ENCODE measurements at regions not wholly inside any gene's neighbourhood (a gene's known extent, or its start where the extent isn't known, plus 50 kb on each side); places are given as distances from the start of the nearest gene placed in this dataset.
"Not testable (repeated sequence)": the region's sequence is repeated elsewhere in the genome, so short reads cannot be mapped to it uniquely, and the experiment has no call there.

DNA sequence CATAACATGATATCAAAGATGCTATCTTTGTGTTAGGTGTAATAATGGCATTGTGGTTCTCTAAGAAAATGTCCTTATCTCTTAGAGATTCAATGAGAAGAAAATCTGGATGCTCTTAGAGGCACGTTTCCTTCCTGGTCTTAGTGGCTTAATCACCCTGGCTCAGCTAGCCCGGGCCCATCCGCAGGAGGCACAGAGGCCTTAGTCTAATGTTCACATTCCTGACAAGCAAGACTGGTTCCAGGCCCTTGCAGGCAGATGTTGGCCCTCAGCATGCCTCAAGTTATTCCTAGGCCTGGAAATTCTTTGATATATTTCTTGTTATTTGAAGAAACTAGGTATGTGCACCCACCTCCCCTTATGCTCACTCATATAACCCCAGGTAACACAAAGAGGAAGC, 357.6 kb downstream of the SFMBT2 start:
- no peak for DNase-seq
- intact Hi-C loops (cut with DNase I; ENCODE audit: low total_unique reads) (no loop called here), in situ Hi-C loops (cut with MboI; ENCODE audit: low pct_ligation_motif_present in 1 of 4, low pct_unique_long_range_greater_than_20kb in 1 of 4, low sequenced_read_pairs in 3 of 4) (no loop called here)
- Histone ChIP-seq H3K4me1 (no peaks in the 10 kb centered on the region), H3K36me3 (no peaks in the 10 kb centered on the region), H3K27me3 (no peaks in the 10 kb centered on the region), H3K27ac (no peak overlapping the region), H3K4me3 (no peak overlapping the region), H3K9me3 (no peaks in the 10 kb centered on the region)
- 80 to 90% methylated on average over 1 to 3 of the region's 3 CpGs for WGBS, 2 donors (ENCODE audit: low coverage in 1 of 2)
- TF ChIP-seq EP300 (IDR thresholded peaks at IDR 0.05; ENCODE audit: low read depth) (no peak), POLR2AphosphoS5 (IDR thresholded peaks at IDR 0.05) (no peak), POLR2A (IDR thresholded peaks at IDR 0.05) (no peak)
- TF ChIP-seq, protein P1, sequence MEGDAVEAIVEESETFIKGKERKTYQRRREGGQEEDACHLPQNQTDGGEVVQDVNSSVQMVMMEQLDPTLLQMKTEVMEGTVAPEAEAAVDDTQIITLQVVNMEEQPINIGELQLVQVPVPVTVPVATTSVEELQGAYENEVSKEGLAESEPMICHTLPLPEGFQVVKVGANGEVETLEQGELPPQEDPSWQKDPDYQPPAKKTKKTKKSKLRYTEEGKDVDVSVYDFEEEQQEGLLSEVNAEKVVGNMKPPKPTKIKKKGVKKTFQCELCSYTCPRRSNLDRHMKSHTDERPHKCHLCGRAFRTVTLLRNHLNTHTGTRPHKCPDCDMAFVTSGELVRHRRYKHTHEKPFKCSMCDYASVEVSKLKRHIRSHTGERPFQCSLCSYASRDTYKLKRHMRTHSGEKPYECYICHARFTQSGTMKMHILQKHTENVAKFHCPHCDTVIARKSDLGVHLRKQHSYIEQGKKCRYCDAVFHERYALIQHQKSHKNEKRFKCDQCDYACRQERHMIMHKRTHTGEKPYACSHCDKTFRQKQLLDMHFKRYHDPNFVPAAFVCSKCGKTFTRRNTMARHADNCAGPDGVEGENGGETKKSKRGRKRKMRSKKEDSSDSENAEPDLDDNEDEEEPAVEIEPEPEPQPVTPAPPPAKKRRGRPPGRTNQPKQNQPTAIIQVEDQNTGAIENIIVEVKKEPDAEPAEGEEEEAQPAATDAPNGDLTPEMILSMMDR (IDR thresholded peaks at IDR 0.05): no peak

DNA sequence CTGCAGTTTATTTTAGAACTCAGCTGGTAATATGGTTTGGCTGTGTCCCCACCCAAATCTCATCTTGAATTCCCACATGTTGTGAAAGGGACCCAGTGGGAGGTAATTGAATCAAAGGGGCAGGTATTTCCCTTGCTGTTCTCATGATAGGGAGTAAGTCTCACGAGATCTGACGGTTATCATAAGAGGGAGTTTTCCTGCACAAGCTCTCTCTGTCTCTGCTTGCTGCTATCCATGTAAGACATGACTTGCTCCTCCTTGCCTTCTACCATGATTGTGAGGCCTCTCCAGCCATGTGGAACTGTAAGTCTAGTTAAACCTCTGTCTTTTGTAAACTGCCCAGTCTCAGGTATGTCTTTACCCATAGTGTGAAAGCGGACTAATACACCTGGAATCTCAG, 360.8 kb downstream of the SFMBT2 start:
- H3K9me3 ChIP-seq; DNase-seq; H3K4me3 ChIP-seq; H3K27ac ChIP-seq; in situ Hi-C loops (cut with MboI; ENCODE audit: low pct_ligation_motif_present in 1 of 4, low pct_unique_long_range_greater_than_20kb in 1 of 4, low sequenced_read_pairs in 3 of 4); H3K27me3 ChIP-seq; intact Hi-C loops (cut with DNase I; ENCODE audit: low total_unique reads); H3K36me3 ChIP-seq; H3K4me1 ChIP-seq: not testable (repeated sequence)
- WGBS, 2 donors (ENCODE audit: low coverage in 1 of 2): 87 to 100% methylated on average over 2 to 3 of the region's 3 CpGs

DNA sequence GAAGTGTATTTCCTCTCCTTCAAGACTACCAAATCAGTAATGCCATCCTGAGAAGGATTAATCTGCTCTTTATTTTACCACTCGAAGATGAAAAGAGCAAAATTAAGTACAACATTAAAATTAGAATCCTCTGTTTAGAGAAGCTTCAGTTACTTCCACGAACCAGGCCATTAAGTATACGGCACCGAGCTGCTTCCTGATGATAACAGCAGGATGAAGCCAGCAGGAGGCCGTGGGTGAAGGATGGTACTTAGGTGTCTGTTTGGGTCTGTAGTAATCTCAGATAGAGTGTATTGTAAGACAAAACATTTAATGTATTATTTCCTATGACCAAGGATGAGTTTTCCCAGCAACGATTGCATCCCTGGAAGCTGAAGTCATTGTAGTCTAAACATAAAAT, 362.8 kb downstream of the SFMBT2 start:
- H3K36me3 ChIP-seq: no peaks in the 10 kb centered on the region
- in situ Hi-C loops (cut with MboI; ENCODE audit: low pct_ligation_motif_present in 1 of 4, low pct_unique_long_range_greater_than_20kb in 1 of 4, low sequenced_read_pairs in 3 of 4) (no loop called here), intact Hi-C loops (cut with DNase I; ENCODE audit: low total_unique reads) (loop anchor here (10.0 kb wide), 1 partner anchor 967 kb away; no protein-coding TSS in a partner anchor)
- H3K9me3 ChIP-seq: no peaks in the 10 kb centered on the region
- TF ChIP-seq POLR2A (IDR thresholded peaks at IDR 0.05): no peak
- H3K27me3 ChIP-seq: no peaks in the 10 kb centered on the region
- no peak overlapping the region for H3K27ac ChIP-seq
- no peaks in the 10 kb centered on the region for H3K4me1 ChIP-seq
- 84 to 88% methylated on average over 6 of the region's 6 CpGs for WGBS, 2 donors (ENCODE audit: low coverage in 1 of 2)
- no peak for DNase-seq
- no peak overlapping the region for H3K4me3 ChIP-seq

DNA sequence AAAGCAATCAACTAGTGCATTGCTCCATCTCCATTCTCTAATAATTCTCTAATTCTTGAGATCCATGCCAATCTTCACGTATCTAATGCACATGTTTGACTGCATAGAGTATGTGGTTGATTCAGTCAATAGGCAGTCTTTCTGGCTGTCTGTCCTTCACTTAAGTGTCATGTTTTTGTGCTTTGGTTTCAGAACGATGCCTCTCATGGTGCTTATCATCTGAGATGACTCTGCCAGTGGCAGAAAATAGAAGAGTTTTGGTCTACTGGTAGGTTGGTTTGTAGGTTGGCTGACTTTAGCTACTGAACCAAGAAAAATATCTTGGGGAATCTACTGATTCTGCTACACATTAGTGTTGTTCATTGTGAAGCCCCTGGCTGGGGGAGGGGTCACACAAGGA, 364.2 kb downstream of the SFMBT2 start:
- in situ Hi-C loops (cut with MboI; ENCODE audit: low pct_ligation_motif_present in 1 of 4, low pct_unique_long_range_greater_than_20kb in 1 of 4, low sequenced_read_pairs in 3 of 4): no loop called here
- Histone ChIP-seq H3K36me3 (no peaks in the 10 kb centered on the region), H3K27me3 (no peaks in the 10 kb centered on the region), H3K4me1 (no peaks in the 10 kb centered on the region), H3K27ac (no peak overlapping the region), H3K4me3 (no peak overlapping the region), H3K9me3 (no peaks in the 10 kb centered on the region)
- TF ChIP-seq EP300 (IDR thresholded peaks at IDR 0.05; ENCODE audit: low read depth): no peak
- TF ChIP-seq POLR2A (IDR thresholded peaks at IDR 0.05): no peak
- TF ChIP-seq, protein P1 (IDR thresholded peaks at IDR 0.05): no peak
- no peak for TF ChIP-seq POLR2AphosphoS5 (IDR thresholded peaks at IDR 0.05)
- intact Hi-C loops (cut with DNase I; ENCODE audit: low total_unique reads): loop anchor here (10.0 kb wide), 1 partner anchor 968 kb away; no protein-coding TSS in a partner anchor
- WGBS, 2 donors (ENCODE audit: low coverage in 1 of 2): 45 to 64% methylated on average over 2 of the region's 2 CpGs
- no peak for DNase-seq

DNA sequence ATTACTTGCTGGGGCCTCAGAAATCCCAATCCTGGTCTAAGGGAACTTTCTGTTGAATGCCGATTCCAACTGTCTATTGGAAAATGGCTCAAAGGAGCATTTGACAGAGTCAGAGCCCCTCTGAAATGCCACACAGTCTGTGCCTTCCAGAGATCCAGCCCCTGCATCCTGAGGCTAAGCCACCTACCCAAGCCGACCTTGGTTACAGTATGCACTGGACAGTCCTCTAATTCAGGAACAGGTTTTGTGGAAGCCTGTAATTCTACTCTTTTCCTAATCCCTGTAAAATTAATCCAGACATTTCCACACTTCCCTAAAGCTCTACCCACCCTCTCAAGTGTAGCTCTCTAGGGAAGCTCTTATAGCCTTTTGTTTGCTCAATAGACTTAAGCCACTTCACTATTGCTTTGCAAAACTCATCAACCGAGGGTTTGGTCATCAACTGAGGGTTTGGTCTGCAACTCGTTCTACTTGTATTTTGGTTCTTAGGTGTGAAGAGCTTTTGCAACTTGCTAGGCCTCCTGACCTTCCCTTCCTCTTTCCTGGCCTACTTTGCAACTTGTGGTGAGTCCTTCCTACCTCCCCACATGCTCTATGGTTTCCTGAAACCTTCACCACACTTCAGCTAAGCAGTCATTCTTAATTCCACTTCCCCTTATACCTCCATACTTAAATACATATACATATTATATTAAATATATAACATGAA, 364.8 kb downstream of the SFMBT2 start:
- DNase-seq: peak; percentile 10
- Histone ChIP-seq H3K27me3 (no peaks in the 10 kb centered on the region), H3K36me3 (no peaks in the 10 kb centered on the region), H3K9me3 (no peaks in the 10 kb centered on the region), H3K4me3 (no peak overlapping the region), H3K4me1 (no peaks in the 10 kb centered on the region), H3K27ac (no peak overlapping the region)
- in situ Hi-C loops (cut with MboI; ENCODE audit: low pct_ligation_motif_present in 1 of 4, low pct_unique_long_range_greater_than_20kb in 1 of 4, low sequenced_read_pairs in 3 of 4) (no loop called here), intact Hi-C loops (cut with DNase I; ENCODE audit: low total_unique reads) (loop anchor here (10.0 kb wide), 1 partner anchor 969 kb away; no protein-coding TSS in a partner anchor)
- TF ChIP-seq, protein P1 (IDR thresholded peaks at IDR 0.05): no peak
- TF ChIP-seq EP300 (IDR thresholded peaks at IDR 0.05; ENCODE audit: low read depth) (no peak), POLR2AphosphoS5 (IDR thresholded peaks at IDR 0.05) (no peak), POLR2A (IDR thresholded peaks at IDR 0.05) (no peak)
- 32 to 69% methylated on average over 2 to 4 of the region's 4 CpGs for WGBS, 2 donors (ENCODE audit: low coverage in 1 of 2)

Measured in transverse colon (tissue), 4 donors.